HepG2 (cell line): ENCODE measurements at regions not wholly inside any gene's neighbourhood (a gene's known extent, or its start where the extent isn't known, plus 50 kb on each side); places are given as distances from the start of the nearest gene placed in this dataset.
"Not testable (repeated sequence)": the region's sequence is repeated elsewhere in the genome, so short reads cannot be mapped to it uniquely, and the experiment has no call there.

Experiments used
- ATAC-seq: fragments of 200-7000 bp; cut with Tn5 transposase; 3 replicates; pipeline ENCODE4 v1.9.1; 2020; ENCODE audit warnings: mild to moderate bottlenecking, moderate library complexity
- BruUV-seq: library from RNA; stranded (reverse); fragments of 400-500 nt; replicated peaks from 2 replicates; lab custom pipeline; 2021; lab: Mats Ljungman, UMichigan
- CTCF ChIA-PET: fragments of 300-600 bp; formaldehyde crosslinking; extraction: SDS; loops from one replicate; lab custom pipeline; 2021; ENCODE audit warnings: low total read pairs, inconsistent platforms, low intra/inter-chr PET ratio; lab: Yijun Ruan, JAX
- POLR2A ChIA-PET: fragments of 350-600 bp; sonication (Branson Sonifier 250); formaldehyde crosslinking; loops from one replicate; lab custom pipeline; 2020; ENCODE audit warnings: antibody characterized with exemption, inconsistent platforms; lab: Yijun Ruan, JAX
- DNase-seq: peaks from one replicate; pipeline ENCODE4 v3.0.0-alpha.2; 2015; ENCODE audit warnings: low spot score
- FAIRE-seq: peaks from 3 replicates; lab custom pipeline; 2011; peaks lifted over from hg19 to GRCh38; lab: Jason Lieb, UNC
- H2AFZ ChIP-seq: one replicate; pipeline ENCODE4 v1.6.1; 2011; ENCODE audit warnings: low read length, inconsistent platforms
- H3K27ac ChIP-seq: fragments of 300-600 bp; 3 replicates; pipeline ENCODE4 v1.8.0; 2011; ENCODE audit warnings: mixed run types, mild to moderate bottlenecking, mixed read lengths, low read length, inconsistent platforms; ENCODE audit not compliant: insufficient read depth; ENCODE audit errors: extremely low read length
- H3K27me3 ChIP-seq, 2 experiments: fragments of 200-600 bp in 1 of 2; 2 replicates in 1 of 2; 3 replicates in 1 of 2; pipeline versions ENCODE4 v1.6.0 to v1.8.0; 2011; ENCODE audit warnings: low read length in 2 of 2, mild to moderate bottlenecking in 2 of 2, moderate library complexity in 2 of 2, inconsistent platforms in 1 of 2; ENCODE audit not compliant: insufficient read depth in 2 of 2, control insufficient read depth in 1 of 2
- H3K36me3 ChIP-seq, 2 experiments: fragments of 200-600 bp in 1 of 2; replicated peaks in 1 of 2; 2 replicates in 1 of 2; 3 replicates in 1 of 2; pipeline versions ENCODE4 v1.5.1 to v1.8.0; 2011; ENCODE audit warnings: low read length in 2 of 2, inconsistent platforms in 1 of 2; ENCODE audit not compliant: insufficient read depth in 2 of 2, control insufficient read depth in 1 of 2
- H3K4me1 ChIP-seq: 2 replicates; pipeline ENCODE4 v1.5.1; 2012; ENCODE audit warnings: low read length, inconsistent platforms; ENCODE audit not compliant: insufficient read depth
- H3K4me2 ChIP-seq: 2 replicates; pipeline ENCODE4 v1.6.0; 2011; ENCODE audit warnings: low read depth, low read length, inconsistent platforms
- H3K4me3 ChIP-seq, 3 experiments: fragments of 200-600 bp in 1 of 3; sonication (generic), shearing (Covaris generic) in 1 of 3; replicated peaks in 1 of 3; 2 replicates each; pipeline ENCODE4 v1.5.1; 2011 to 2016; ENCODE audit warnings: low read length in 3 of 3, inconsistent platforms in 2 of 3, low read depth in 2 of 3, mild to moderate bottlenecking in 2 of 3, control low read depth in 1 of 3, mixed read lengths in 1 of 3; ENCODE audit not compliant: insufficient read depth in 1 of 3
- H3K79me2 ChIP-seq: one replicate; pipeline ENCODE4 v1.6.1; 2011; ENCODE audit warnings: low read length, inconsistent platforms; ENCODE audit not compliant: insufficient read depth
- H3K9ac ChIP-seq: 2 replicates; pipeline ENCODE4 v1.6.0; 2011; ENCODE audit warnings: mild to moderate bottlenecking, low read depth, low read length, inconsistent platforms; ENCODE audit not compliant: insufficient read depth
- H3K9me3 ChIP-seq: 2 replicates; pipeline ENCODE4 v1.5.1; 2012; ENCODE audit warnings: mild to moderate bottlenecking, low read length
- H4K20me1 ChIP-seq: 2 replicates; pipeline ENCODE4 v1.6.0; 2011; ENCODE audit warnings: inconsistent platforms, mild to moderate bottlenecking, low read length, moderate library complexity; ENCODE audit not compliant: insufficient read depth
- GATAD1 ChIP-seq: IDR thresholded peaks from 2 replicates; pipeline ENCODE4 v1.6.1; 2016; ENCODE audit warnings: missing genetic modification reagents, missing compliant biosample characterization
- KAT7 ChIP-seq: IDR thresholded peaks from 2 replicates; pipeline ENCODE4 v1.6.1; 2018; ENCODE audit warnings: borderline replicate concordance, missing compliant biosample characterization
- KLF13 ChIP-seq: sonication (generic); formaldehyde crosslinking; IDR thresholded peaks from 2 replicates; pipeline ENCODE4 v1.4.0; 2020; ENCODE audit warnings: mild to moderate bottlenecking, missing genetic modification reagents
- MEIS2 ChIP-seq: sonication (generic); formaldehyde crosslinking; IDR thresholded peaks from 2 replicates; pipeline ENCODE4 v1.9.0; 2021; ENCODE audit warnings: mild to moderate bottlenecking, missing genetic modification reagents
- SKI ChIP-seq: fragments of 450-650 bp; IDR thresholded peaks from one replicate; pipeline ENCODE4 v1.6.1; 2018; ENCODE audit warnings: mild to moderate bottlenecking; ENCODE audit not compliant: partially characterized antibody
- SRF ChIP-seq: IDR thresholded peaks from 2 replicates; pipeline ENCODE4 v1.6.1; 2011; ENCODE audit warnings: mild to moderate bottlenecking, low read depth, low read length, moderate library complexity
- SRSF4 ChIP-seq: fragments of 200-400 bp; formaldehyde crosslinking; IDR thresholded peaks from one replicate; pipeline ENCODE4 v1.6.1; 2018; ENCODE audit warnings: mild to moderate bottlenecking, low read depth, low read length, moderate library complexity; ENCODE audit not compliant: poor library complexity, severe bottlenecking
- ZBTB14 ChIP-seq: sonication (generic); formaldehyde crosslinking; IDR thresholded peaks from 2 replicates; pipeline ENCODE4 v1.4.0; 2020; ENCODE audit warnings: missing genetic modification reagents
- ZHX2 ChIP-seq, 2 experiments: sonication (generic) in 1 of 2; formaldehyde crosslinking in 1 of 2; IDR thresholded peaks; 2 replicates each; pipeline versions ENCODE4 v1.6.1 to v1.9.0; 2014 to 2022; ENCODE audit warnings: antibody characterized with exemption in 1 of 2, borderline replicate concordance in 1 of 2, inconsistent platforms in 1 of 2, low read depth in 1 of 2, missing genetic modification reagents in 1 of 2
- ZNF263 ChIP-seq: sonication (generic); formaldehyde crosslinking; IDR thresholded peaks from 2 replicates; pipeline ENCODE4 v1.4.0; 2020; ENCODE audit warnings: missing genetic modification reagents
- ZNF605 ChIP-seq: sonication (generic); formaldehyde crosslinking; IDR thresholded peaks from 2 replicates; pipeline ENCODE4 v1.8.0; 2022; ENCODE audit warnings: mild to moderate bottlenecking, missing genetic modification reagents
- WGBS: methylation state at CpG from one replicate; pipeline ENCODE4 v1.1.6; 2017; ENCODE audit warnings: low lambda C conversion rate; 5-methylcytosine and 5-hydroxymethylcytosine counted together
- in situ Hi-C: cut with HindIII; loops from 2 replicates; pipeline ENCODE4 v1.10.0; 2017; ENCODE audit warnings: low pct_unique_long_range_greater_than_20kb; ENCODE audit not compliant: extremely low pct_ligation_motif_present
- intact Hi-C: fragments of 100-400 bp; cut with micrococcal nuclease; formaldehyde crosslinking; loops from one replicate; pipeline ENCODE4 v1.10.0; 2022; ENCODE audit not compliant: unreplicated experiment

- FAIRE-seq (no peak), DNase-seq (no peak)
- CTCF ChIA-PET: no interaction called here
- Histone ChIP-seq H3K9me3 (no peaks in the 10 kb centered on the region), H2AFZ (no peak overlapping the region), H4K20me1 (no peaks in the 10 kb centered on the region), H3K4me1 (peaks cover 21% of the 10 kb centered on the region)
- BruUV-seq: no TSS peak
- TF ChIP-seq KAT7 (no peak), KLF13 (CRISPR knock-in tag) (no peak), ZBTB14 (CRISPR knock-in tag) (no peak), GATAD1 (CRISPR knock-in tag) (no peak), ZNF263 (CRISPR knock-in tag) (no peak), ZHX2 (IDR thresholded peaks at IDR 0.05; ENCODE audit: low read depth) (no peak), ZHX2 (CRISPR knock-in tag; IDR thresholded peaks at IDR 0.05; ENCODE audit: borderline replicate concordance) (no peak), ZNF605 (CRISPR knock-in tag) (no peak), SRF (no peak), SKI (no peak), SRSF4 (no peak), MEIS2 (CRISPR knock-in tag) (no peak)
- TF ChIP-seq, all 625 proteins: peak for 0
- Histone ChIP-seq H3K27ac (no peak overlapping the region), H3K36me3 (no peaks in the 10 kb centered on the region), H3K9ac (no peak overlapping the region), H3K4me2 (no peak overlapping the region), H3K4me3 (no peak overlapping the region), H3K79me2 (no peaks in the 10 kb centered on the region), H3K27me3 (no peaks in the 10 kb centered on the region)
- intact Hi-C loops (no loop called here), in situ Hi-C loops (no loop called here)
- no peak for ATAC-seq
- POLR2A ChIA-PET: interaction anchor here (3.9 kb wide), 1 partner anchor 141 kb away, joined by 34 read pairs; the partner anchor contains the start of gene UGP2
Observed at GRCh38 chr2:63701406-63701805, 112.6 kb downstream of the MDH1 start.

GRCh38 chr2:63706084-63706483 is 117.3 kb downstream of the MDH1 start:
- H3K9ac ChIP-seq, ATAC-seq, H3K9me3 ChIP-seq, H3K36me3 ChIP-seq, POLR2A ChIA-PET, H3K79me2 ChIP-seq, H3K4me2 ChIP-seq, H3K27me3 ChIP-seq, FAIRE-seq, H2AFZ ChIP-seq, H3K27ac ChIP-seq, H4K20me1 ChIP-seq, H3K4me3 ChIP-seq, BruUV-seq, DNase-seq, CTCF ChIA-PET, H3K4me1 ChIP-seq, intact Hi-C loops, in situ Hi-C loops: not testable (repeated sequence)
- WGBS: 60% methylated on average over 3 of the region's 3 CpGs
